Dedifferentiated amniotic fluid mesenchymal stem cell (primary cell): ENCODE measurements at regions not wholly inside any gene's neighbourhood (a gene's known extent, or its start where the extent isn't known, plus 50 kb on each side); places are given as distances from the start of the nearest gene placed in this dataset.

ENCODE experiments used
- DNase-seq: peaks from one replicate; pipeline ENCODE4 v3.0.0-alpha.2; 2016; ENCODE audit errors: extremely low spot score

- DNase-seq: no peak
Observed at GRCh38 chr17:17398188-17398942, 78.4 kb upstream of the MED9 start.

DNA sequence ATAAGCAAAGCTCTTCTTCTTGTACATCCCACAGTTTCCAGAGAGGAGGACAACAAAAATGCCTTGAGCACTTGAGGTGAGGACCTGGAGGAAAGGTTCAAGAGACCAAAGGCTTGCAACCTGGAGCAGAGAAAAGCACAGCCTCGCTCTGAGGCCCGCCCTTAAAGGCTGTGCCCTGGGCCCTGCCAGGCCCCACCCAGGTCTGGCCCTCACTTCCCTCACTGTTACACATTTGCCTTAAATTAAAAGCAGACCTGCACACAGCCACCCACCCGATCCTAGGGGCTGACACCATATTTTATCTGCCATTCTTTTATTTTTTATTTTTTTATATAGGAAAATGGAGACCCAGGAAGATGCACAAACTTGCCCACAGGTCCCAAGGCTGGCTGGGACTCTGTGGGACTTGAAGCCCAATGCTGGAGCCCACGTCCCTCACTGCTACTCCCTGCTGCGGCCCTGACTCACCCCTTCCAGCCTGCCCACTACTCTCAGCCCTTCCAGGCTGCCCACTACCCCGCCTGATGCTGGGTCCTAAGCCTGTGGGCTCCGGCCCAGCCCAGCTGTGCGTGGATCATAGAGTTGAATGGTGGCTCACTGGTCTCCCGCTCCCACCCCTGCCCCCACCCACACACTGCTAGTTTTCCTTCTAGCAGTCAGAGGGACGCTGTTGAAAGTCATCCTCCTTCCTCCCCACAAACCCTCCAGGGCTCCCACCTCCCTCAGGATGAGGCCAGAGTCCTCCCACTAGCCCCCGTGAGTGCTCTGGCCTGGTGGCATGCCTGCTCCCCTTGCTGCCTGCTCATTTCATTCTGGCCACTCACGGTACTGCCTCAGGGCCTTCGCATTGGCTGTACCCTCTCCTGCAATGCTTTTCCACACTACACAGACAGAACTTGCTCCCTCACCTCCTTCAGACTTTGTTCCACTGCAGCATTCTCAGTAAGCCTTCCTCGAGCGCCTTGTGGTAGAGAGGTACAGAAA lies 77.6 kb upstream of the MED9 start:
- no peak for DNase-seq

DNA sequence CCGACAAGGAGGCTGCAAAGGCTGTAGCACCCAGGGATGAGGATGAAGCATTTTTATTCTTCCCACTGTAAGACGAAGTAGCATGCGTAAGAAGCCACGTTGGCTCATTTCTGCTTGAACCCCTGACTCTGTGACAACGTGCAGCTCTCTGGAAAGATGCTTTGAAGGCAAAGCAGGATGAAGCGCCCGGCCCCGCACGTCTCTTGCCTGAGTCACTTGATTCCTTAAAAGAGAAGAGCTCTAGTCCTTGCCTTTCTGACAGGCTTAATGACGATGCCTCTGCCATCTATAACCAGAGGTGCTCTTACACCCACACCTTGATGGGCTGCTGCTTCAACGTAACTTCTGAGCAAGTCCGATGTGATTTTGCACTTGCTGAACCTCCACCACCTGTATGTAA lies 76.7 kb upstream of the MED9 start:
- no peak for DNase-seq

DNA sequence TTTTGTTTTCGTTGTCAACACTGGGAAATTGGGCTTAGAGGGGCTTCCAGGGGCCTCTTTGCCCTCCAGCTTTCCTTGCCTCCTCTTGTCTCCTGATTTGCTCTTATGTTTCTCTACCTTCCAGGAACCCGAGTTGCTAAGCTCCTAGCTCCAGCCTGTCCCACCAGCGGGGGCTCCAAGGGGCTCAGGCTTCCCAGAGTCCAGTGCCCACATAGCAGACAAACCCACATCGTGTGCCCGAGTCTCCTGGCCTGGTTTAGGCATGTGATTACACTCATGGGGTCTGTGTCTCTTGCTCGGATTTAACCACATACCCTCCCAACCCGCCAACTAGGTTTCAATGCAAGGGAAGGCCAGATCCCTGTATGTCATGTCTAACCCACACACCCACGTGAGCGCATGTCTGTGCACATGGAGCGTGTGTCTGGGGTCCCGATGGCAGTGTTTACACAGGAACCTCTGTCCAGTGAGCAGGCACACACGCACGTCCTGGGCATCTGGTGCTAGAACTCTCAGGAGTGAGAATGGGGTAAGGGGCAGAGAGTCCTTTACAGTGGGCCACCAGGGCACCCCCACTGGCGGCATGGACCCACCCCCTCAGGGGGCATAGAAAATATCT lies 76.1 kb upstream of the MED9 start:
- no peak for DNase-seq

DNA sequence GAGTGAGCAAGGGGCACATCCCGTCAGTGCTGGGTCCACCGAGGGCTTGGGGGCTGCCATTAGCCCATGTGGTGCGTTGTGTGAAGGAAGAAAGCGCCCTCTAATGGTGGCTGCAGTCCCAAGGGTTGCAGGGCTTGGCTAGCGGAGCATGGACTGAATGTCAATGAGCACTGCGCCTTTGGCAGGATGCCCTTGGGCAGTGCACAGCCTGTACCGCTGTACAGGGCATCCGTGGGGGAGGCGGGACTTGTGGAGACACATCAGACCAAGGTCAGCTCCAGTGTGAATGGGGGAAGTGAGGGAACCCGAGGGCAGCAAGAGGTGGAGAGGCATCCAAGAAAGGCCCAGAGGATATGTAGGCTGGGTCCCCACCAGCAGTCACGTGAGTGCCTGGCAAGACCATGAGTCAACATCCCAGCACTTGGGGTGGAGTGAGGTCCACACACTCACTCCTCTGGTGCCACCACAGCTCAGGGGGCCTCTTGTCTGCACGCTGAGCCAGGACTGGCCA lies 75.5 kb upstream of the MED9 start:
- DNase-seq: no peak

- DNase-seq: no peak
Observed at GRCh38 chr17:17402558-17402957, 74.2 kb upstream of the MED9 start.

- DNase-seq: no peak
Observed at GRCh38 chr17:17403065-17403464, 73.7 kb upstream of the MED9 start.

DNA sequence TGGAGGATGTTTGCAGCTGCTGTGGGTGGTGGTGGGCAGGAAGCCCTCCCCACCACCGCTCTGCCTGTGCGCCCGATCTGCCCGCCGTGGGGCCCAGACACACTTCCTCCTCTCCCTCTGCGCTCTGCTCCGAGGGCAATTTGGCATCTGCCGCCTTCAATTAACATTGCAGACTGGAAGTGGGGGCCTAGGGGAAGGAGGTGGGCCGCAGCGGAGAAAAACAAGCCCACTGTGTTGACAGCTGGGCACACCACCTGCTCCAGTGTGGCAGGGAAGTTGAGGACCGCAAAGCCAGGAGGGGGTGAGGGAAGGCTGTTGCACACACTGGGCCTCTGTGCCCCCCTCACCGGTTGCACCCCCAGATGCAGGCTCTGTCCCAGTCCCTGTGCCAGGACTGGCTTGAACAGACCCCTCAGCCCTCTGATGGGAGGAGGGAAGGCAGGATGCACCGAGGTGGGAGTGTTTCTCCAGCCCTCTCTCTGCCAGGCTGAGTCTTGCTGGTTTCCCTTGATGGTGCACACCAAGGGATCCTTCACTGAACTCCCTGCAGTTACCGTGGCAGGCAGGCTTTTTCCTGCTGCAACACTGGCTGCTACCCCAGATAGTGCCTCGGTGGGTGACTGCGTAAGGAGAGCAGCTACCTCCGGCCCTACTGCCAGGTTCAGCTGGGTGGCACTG lies 72.8 kb upstream of the MED9 start:
- DNase-seq: no peak

GRCh38 chr17:17405673-17406072 lies 71.1 kb upstream of the MED9 start:
- no peak for DNase-seq

- DNase-seq: no peak
Observed at GRCh38 chr17:17406225-17406624, 70.6 kb upstream of the MED9 start.

DNA sequence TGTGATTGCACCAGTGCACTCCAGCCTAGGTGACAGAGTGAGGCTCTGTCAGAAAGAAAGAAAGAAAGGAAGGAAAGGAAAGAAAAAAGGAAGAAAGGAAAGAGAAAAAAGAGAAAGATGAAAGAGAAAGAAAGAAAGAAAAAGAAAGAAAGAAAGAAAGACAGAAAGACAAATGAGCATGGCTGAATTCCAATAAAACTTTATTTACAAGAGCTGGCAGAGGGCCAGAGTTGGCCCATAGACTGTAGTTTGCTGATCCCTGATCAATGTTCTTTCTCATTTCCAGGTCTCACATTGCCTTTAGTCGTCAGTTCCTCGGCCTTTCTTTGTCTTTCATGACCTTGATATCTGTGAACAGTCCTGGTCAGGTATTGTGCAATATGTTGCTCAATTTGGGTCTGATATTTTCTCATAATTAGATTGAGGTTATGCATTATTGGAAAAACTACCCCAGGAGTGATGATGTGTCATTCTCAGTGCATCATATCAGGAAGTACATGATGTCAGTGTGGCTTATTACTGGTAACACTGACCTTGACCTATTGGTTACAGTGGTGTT lies 68.5 kb upstream of the MED9 start:
- no peak for DNase-seq

DNA sequence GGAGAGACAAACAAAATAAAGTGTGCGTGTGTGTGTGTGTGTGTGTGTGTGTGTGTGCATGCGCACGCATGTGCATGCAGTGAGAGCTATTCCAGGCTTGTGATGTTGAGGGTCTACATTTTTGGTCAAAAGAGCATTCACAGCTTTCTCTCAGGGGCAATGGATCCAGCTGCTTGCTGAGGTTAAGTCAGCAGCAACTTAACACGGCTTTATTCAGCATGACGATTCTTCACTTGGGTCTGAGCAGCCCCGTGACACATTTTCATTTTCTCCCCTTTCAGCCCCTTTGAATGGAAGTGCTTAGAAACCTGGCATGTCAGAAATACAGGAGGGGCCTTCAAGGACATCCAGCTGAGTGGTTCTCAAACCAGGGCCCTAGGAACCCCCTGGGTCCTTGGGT lies 66.4 kb upstream of the MED9 start:
- no peak for DNase-seq

- no peak for DNase-seq
Observed at GRCh38 chr17:17411692-17412091, 65.1 kb upstream of the MED9 start.

- peak; percentile 47 for DNase-seq
Observed at GRCh38 chr17:17412326-17412725, 64.5 kb upstream of the MED9 start.

DNA sequence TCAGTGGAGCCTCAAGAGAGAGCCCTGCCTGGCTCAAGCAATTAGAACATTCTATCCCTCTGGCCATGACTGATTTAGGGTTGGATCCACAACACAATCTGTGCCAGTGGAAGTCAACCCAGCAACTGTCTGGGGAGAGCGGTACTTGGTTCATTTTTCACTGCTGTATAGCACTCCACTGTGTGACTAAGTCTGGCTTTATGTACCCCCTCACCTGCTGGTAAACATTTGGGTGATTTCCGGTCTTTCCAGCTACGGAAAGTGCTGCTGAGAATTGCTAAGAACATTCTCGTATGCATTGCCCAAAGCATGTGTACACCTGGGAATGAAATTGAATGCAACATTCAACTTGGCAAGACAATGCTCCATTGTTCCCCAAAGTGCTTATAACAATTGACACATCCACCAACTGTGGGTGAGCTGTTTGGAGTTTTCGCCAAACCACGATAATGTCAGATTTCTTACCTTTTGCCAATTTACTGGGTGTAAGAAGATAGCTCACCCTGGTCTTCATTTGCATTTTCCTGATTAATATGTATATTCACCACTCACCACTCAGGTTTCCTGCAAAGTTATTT lies 63.5 kb upstream of the MED9 start:
- DNase-seq: no peak

DNA sequence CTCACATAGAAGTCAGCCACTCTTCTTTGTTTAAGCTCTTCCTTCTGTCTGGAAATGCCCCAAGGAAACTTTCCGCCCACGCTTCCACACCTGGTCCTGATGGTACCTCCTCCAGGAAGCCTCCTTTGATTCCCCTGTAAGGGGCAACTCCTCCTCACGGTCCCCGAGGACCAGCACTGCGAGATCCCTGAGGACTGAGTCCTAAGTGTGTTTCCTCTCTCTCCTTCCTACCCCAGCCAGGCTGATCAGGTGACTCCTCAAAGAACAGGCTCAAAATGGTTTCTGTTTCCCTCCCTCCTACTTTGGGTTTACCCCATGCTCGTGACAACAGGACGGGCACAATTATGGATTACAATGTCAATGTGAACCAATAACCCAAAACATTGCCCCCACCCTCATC lies 63.0 kb upstream of the MED9 start:
- DNase-seq: no peak

DNA sequence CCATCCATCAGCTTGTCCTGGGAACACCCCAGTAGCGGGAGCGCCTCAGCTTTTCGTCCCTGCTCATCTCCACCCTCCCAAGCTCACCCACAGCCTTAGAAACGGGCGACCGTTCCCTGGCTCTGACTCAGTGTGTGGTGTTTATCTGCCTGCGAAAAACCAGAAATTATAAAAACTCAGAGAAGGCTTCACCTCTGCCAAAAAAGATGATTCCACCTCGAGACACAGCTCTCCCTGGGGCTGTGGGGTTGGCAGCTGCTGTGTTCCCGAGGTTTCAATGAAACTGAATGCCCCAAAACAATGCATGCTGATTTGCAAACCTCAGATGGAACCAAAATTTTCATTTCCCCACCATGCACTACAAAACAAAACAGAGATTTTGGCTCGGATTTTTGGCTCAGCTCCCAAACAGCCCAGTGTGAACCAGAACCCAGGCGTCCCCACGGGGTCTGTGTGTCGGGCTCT lies 62.4 kb upstream of the MED9 start:
- no peak for DNase-seq

- DNase-seq: no peak
Observed at GRCh38 chr17:17415006-17415405, 61.8 kb upstream of the MED9 start.

DNA sequence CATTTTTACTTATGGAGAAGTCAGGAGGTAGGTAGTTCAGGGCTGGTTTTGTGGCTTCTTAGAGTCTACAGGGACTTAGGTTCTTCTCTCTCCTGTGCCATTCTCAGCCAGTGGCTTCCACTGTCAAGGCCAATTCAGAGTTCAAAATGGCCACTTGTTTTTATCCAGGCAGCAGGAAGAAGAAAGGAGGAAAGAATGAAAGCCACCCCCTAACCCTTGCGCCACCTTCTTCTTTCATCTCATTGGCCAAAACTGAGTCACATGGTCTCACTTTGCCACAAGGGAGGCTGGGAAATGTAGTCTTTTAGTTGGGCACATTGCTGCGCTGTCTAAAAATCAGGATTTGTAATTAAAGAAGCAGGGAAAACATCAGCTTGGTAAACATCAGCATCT lies 60.8 kb upstream of the MED9 start:
- no peak for DNase-seq

- no peak for DNase-seq
Observed at GRCh38 chr17:17416400-17417360, 60.1 kb upstream of the MED9 start.
